Loucy (cell line): ENCODE measurements at regions not wholly inside any gene's neighbourhood (a gene's known extent, or its start where the extent isn't known, plus 50 kb on each side); places are given as distances from the start of the nearest gene placed in this dataset.
A peak's percentile ranks its signal among the peaks of the same experiment; 100 is the strongest.

Experiments used
- H2AFZ ChIP-seq: fragments of 200-600 bp; sonication (generic); 2 replicates; pipeline ENCODE4 v1.6.0; 2016; ENCODE audit warnings: antibody characterized with exemption, mild to moderate bottlenecking, low read length, moderate library complexity
- H3F3A ChIP-seq: fragments of 200-600 bp; 2 replicates; pipeline ENCODE4 v1.6.0; 2016; ENCODE audit warnings: antibody characterized with exemption, low read depth, mild to moderate bottlenecking
- H3K27me3 ChIP-seq: fragments of 200-600 bp; sonication (generic); 2 replicates; pipeline ENCODE4 v1.6.1; 2014; ENCODE audit warnings: low read length, mild to moderate bottlenecking; ENCODE audit not compliant: insufficient read depth, poor library complexity, severe bottlenecking
- H3K36me3 ChIP-seq: fragments of 200-600 bp; sonication (generic); 2 replicates; pipeline ENCODE4 v1.6.1; 2016; ENCODE audit warnings: low read length; ENCODE audit not compliant: insufficient read depth
- H3K4me1 ChIP-seq: fragments of 200-600 bp; sonication (generic); 2 replicates; pipeline ENCODE4 v1.5.1; 2014; ENCODE audit warnings: low read length, mild to moderate bottlenecking; ENCODE audit not compliant: insufficient read depth, poor library complexity, severe bottlenecking
- H3K4me2 ChIP-seq: fragments of 200-600 bp; sonication (generic); 2 replicates; pipeline ENCODE4 v1.6.0; 2014; ENCODE audit warnings: antibody characterized with exemption, low read length, low read depth, mild to moderate bottlenecking; ENCODE audit not compliant: poor library complexity, severe bottlenecking
- H3K4me3 ChIP-seq: fragments of 200-600 bp; sonication (generic); 2 replicates; pipeline ENCODE4 v1.5.1; 2014; ENCODE audit warnings: low read length, mild to moderate bottlenecking, mixed read lengths; ENCODE audit not compliant: poor library complexity, severe bottlenecking
- H3K79me2 ChIP-seq: fragments of 200-600 bp; sonication (generic); 2 replicates; pipeline ENCODE4 v1.6.1; 2014; ENCODE audit warnings: low read length; ENCODE audit not compliant: insufficient read depth
- H3K9ac ChIP-seq: fragments of 200-600 bp; sonication (generic); 2 replicates; pipeline ENCODE4 v1.6.0; 2014; ENCODE audit warnings: mild to moderate bottlenecking, low read depth, low read length, moderate library complexity; ENCODE audit not compliant: poor library complexity, severe bottlenecking
- H3K9me2 ChIP-seq: fragments of 200-600 bp; sonication (generic); replicated peaks from 2 replicates; pipeline ENCODE4 v1.6.1; 2016; ENCODE audit warnings: low read depth, low read length, mixed read lengths
- H3K9me3 ChIP-seq: fragments of 200-600 bp; sonication (generic); 2 replicates; pipeline ENCODE4 v1.6.1; 2014; ENCODE audit warnings: mild to moderate bottlenecking, antibody characterized with exemption, low read length, low read depth; ENCODE audit not compliant: insufficient read depth
- H4K20me1 ChIP-seq: fragments of 200-600 bp; sonication (generic); 2 replicates; pipeline ENCODE4 v1.6.0; 2014; ENCODE audit warnings: antibody characterized with exemption, low read length, mild to moderate bottlenecking; ENCODE audit not compliant: insufficient read depth, poor library complexity, severe bottlenecking
- EZH2phosphoT487 ChIP-seq: fragments of 200-600 bp; IDR thresholded peaks from 2 replicates; pipeline ENCODE4 v1.6.1; 2018; ENCODE audit warnings: antibody characterized with exemption, mild to moderate bottlenecking, moderate library complexity, borderline replicate concordance
- TF ChIP-seq, protein P1 (sequence below): fragments of 200-600 bp; sonication (generic); conservative IDR thresholded peaks from 2 replicates; pipeline ENCODE4 v1.5.1; 2014; ENCODE audit warnings: mild to moderate bottlenecking, antibody characterized with exemption, low read length

- Histone ChIP-seq H3K79me2 (no peaks in the 10 kb centered on the region), H3K4me2 (no peak overlapping the region), H3K4me1 (no peaks in the 10 kb centered on the region), H3K4me3 (no peak overlapping the region), H2AFZ (no peak overlapping the region), H4K20me1 (no peaks in the 10 kb centered on the region), H3K27me3 (no peaks in the 10 kb centered on the region), H3K36me3 (no peaks in the 10 kb centered on the region), H3F3A (no peaks in the 10 kb centered on the region), H3K9me3 (no peaks in the 10 kb centered on the region), H3K9me2 (no peaks in the 10 kb centered on the region), H3K9ac (no peak overlapping the region)
- no peak for TF ChIP-seq EZH2phosphoT487
- TF ChIP-seq, protein P1, sequence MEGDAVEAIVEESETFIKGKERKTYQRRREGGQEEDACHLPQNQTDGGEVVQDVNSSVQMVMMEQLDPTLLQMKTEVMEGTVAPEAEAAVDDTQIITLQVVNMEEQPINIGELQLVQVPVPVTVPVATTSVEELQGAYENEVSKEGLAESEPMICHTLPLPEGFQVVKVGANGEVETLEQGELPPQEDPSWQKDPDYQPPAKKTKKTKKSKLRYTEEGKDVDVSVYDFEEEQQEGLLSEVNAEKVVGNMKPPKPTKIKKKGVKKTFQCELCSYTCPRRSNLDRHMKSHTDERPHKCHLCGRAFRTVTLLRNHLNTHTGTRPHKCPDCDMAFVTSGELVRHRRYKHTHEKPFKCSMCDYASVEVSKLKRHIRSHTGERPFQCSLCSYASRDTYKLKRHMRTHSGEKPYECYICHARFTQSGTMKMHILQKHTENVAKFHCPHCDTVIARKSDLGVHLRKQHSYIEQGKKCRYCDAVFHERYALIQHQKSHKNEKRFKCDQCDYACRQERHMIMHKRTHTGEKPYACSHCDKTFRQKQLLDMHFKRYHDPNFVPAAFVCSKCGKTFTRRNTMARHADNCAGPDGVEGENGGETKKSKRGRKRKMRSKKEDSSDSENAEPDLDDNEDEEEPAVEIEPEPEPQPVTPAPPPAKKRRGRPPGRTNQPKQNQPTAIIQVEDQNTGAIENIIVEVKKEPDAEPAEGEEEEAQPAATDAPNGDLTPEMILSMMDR: no peak
Observed at GRCh38 chr5:90015584-90016018, 394.0 kb downstream of the CETN3 start.

DNA sequence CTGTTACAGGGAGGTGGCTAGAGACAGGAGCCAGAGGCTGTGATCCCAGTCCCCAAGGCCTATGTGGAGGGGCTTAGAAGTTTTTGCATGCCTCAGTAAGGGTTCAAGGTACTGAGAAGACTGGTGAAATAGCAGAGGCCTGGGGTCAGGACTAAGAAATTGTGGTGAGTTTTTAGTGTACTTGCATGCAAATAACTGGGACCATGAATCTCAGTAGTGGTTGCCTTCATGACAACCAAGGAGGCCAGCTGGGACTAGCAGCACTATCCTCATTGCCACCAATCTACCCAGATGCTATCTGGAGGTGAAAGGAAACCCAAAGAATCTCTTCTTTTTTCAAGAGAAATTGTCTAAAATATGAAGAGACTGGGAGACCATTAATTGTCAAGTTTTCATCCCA, 395.1 kb downstream of the CETN3 start:
- no peak for TF ChIP-seq EZH2phosphoT487
- TF ChIP-seq, protein P1: no peak
- Histone ChIP-seq H3K79me2 (no peaks in the 10 kb centered on the region), H3K9me2 (no peaks in the 10 kb centered on the region), H4K20me1 (no peaks in the 10 kb centered on the region), H3F3A (no peaks in the 10 kb centered on the region), H3K9ac (no peak overlapping the region), H3K36me3 (no peaks in the 10 kb centered on the region), H3K9me3 (no peaks in the 10 kb centered on the region), H3K4me2 (no peak overlapping the region), H3K4me3 (no peak overlapping the region), H2AFZ (no peak overlapping the region), H3K27me3 (no peaks in the 10 kb centered on the region), H3K4me1 (no peaks in the 10 kb centered on the region)

GRCh38 chr5:90000351-90000750, 409.2 kb downstream of the CETN3 start:
- Histone ChIP-seq H3K4me1 (no peaks in the 10 kb centered on the region), H3K9me3 (no peaks in the 10 kb centered on the region), H3K79me2 (no peaks in the 10 kb centered on the region), H3K27me3 (no peaks in the 10 kb centered on the region), H4K20me1 (no peaks in the 10 kb centered on the region), H2AFZ (no peak overlapping the region), H3K9me2 (no peaks in the 10 kb centered on the region), H3K9ac (no peak overlapping the region), H3F3A (no peaks in the 10 kb centered on the region), H3K4me2 (no peak overlapping the region), H3K36me3 (no peaks in the 10 kb centered on the region), H3K4me3 (no peak overlapping the region)
- TF ChIP-seq EZH2phosphoT487: no peak
- TF ChIP-seq, protein P1: peak; percentile 20; the same call in 1 of the 2 replicates
